Kidney capillary endothelial cell (primary cell): ENCODE measurements at regions not wholly inside any gene's neighbourhood (a gene's known extent, or its start where the extent isn't known, plus 50 kb on each side); places are given as distances from the start of the nearest gene placed in this dataset.
"Not testable (repeated sequence)": the region's sequence is repeated elsewhere in the genome, so short reads cannot be mapped to it uniquely, and the experiment has no call there.

Experiments
- DNase-seq: peaks from one replicate; pipeline ENCODE4 v3.0.0-alpha.2; 2018; ENCODE audit warnings: low spot score

GRCh38 chr5:91315701-91316100, 67.4 kb downstream of the ARRDC3 start:
- no peak for DNase-seq

- DNase-seq = peak; percentile 96
Observed at GRCh38 chr5:91313757-91314673, 69.1 kb downstream of the ARRDC3 start.

GRCh38 chr5:91312698-91313097, 70.4 kb downstream of the ARRDC3 start:
- DNase-seq = no peak

GRCh38 chr5:91311697-91312501, 71.2 kb downstream of the ARRDC3 start:
- peak; percentile 99 for DNase-seq

- no peak for DNase-seq
Observed at GRCh38 chr5:91311168-91311696, 71.9 kb downstream of the ARRDC3 start.

GRCh38 chr5:91308157-91308556, 75.0 kb downstream of the ARRDC3 start:
- not testable (repeated sequence) for DNase-seq

GRCh38 chr5:91307048-91307447, 76.1 kb downstream of the ARRDC3 start:
- DNase-seq = no peak

- no peak for DNase-seq
Observed at GRCh38 chr5:91306497-91306896, 76.6 kb downstream of the ARRDC3 start.

- DNase-seq = no peak
Observed at GRCh38 chr5:91305640-91306039, 77.5 kb downstream of the ARRDC3 start.

- not testable (repeated sequence) for DNase-seq
Observed at GRCh38 chr5:91304015-91304414, 79.1 kb downstream of the ARRDC3 start.

- no peak for DNase-seq
Observed at GRCh38 chr5:91302958-91303357, 80.2 kb downstream of the ARRDC3 start.

GRCh38 chr5:91302305-91302704, 80.8 kb downstream of the ARRDC3 start:
- no peak for DNase-seq

- no peak for DNase-seq
Observed at GRCh38 chr5:91301106-91301846, 81.8 kb downstream of the ARRDC3 start.

GRCh38 chr5:91297994-91298393, 85.1 kb downstream of the ARRDC3 start:
- no peak for DNase-seq

- no peak for DNase-seq
Observed at GRCh38 chr5:91296674-91297143, 86.4 kb downstream of the ARRDC3 start.

GRCh38 chr5:91296102-91296501, 87.0 kb downstream of the ARRDC3 start:
- DNase-seq = not testable (repeated sequence)

GRCh38 chr5:91293131-91293530, 90.0 kb downstream of the ARRDC3 start:
- no peak for DNase-seq

GRCh38 chr5:91291628-91292569, 91.2 kb downstream of the ARRDC3 start:
- DNase-seq = no peak

GRCh38 chr5:91288118-91288916, 94.8 kb downstream of the ARRDC3 start:
- DNase-seq = no peak

GRCh38 chr5:91285062-91285461, 98.1 kb downstream of the ARRDC3 start:
- not testable (repeated sequence) for DNase-seq
